C4-2B (cell line): ENCODE measurements at regions not wholly inside any gene's neighbourhood (a gene's known extent, or its start where the extent isn't known, plus 50 kb on each side); places are given as distances from the start of the nearest gene placed in this dataset.

Experiments used
- H3K27ac ChIP-seq: fragments of 450-650 bp; 2 replicates; pipeline ENCODE4 v1.5.1; 2017
- ZFX ChIP-seq: fragments of 450-650 bp; IDR thresholded peaks from 2 replicates; pipeline ENCODE4 v1.6.1; 2017
- TF ChIP-seq, protein P1 (sequence below): fragments of 450-650 bp; conservative IDR thresholded peaks from 2 replicates; pipeline ENCODE4 v1.5.1; 2017; ENCODE audit warnings: mild to moderate bottlenecking

DNA sequence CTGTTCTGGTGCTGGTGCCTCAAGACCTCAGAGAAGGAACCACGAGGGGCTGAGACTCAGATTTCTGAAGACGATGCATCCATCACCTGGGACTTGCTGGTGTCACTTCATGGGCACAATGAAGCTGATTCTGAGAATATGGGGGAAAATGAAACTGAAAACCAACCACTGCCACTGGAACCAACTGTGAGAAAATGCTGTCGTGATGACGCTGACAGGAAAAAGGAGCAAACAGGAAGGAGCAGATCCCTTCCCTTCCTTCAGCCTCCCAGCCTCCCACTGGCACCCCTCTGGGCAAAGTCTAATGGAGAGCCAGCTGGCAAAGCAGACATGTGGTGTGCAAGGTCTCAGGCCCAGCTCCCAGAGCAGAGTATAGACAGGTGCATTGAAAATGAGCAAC lies 109.7 kb downstream of the FOXI3 start:
- no peak overlapping the region for H3K27ac ChIP-seq
- TF ChIP-seq ZFX: no peak
- TF ChIP-seq, protein P1, sequence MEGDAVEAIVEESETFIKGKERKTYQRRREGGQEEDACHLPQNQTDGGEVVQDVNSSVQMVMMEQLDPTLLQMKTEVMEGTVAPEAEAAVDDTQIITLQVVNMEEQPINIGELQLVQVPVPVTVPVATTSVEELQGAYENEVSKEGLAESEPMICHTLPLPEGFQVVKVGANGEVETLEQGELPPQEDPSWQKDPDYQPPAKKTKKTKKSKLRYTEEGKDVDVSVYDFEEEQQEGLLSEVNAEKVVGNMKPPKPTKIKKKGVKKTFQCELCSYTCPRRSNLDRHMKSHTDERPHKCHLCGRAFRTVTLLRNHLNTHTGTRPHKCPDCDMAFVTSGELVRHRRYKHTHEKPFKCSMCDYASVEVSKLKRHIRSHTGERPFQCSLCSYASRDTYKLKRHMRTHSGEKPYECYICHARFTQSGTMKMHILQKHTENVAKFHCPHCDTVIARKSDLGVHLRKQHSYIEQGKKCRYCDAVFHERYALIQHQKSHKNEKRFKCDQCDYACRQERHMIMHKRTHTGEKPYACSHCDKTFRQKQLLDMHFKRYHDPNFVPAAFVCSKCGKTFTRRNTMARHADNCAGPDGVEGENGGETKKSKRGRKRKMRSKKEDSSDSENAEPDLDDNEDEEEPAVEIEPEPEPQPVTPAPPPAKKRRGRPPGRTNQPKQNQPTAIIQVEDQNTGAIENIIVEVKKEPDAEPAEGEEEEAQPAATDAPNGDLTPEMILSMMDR: no peak

DNA sequence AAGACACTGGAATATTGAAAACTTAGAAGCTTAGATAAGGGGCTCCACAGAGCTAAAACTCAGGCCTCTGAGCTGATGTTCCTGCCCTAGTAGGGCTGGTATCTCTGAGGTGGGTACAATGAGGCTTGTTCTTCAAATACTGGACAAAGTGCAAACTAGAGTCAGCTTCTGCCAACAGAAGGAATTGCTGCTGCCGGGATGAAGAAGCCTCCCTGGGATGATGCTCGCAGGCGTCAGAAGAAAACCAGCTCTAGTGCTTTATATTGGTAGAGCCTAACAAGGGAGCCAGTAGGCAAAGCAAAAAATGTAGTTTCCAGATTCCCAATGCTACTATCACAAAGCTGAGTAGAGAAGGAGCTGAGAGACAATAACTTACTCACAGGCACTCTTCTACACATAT lies 118.1 kb downstream of the FOXI3 start:
- no peak overlapping the region for H3K27ac ChIP-seq
- TF ChIP-seq, protein P1: no peak
- TF ChIP-seq ZFX: no peak

DNA sequence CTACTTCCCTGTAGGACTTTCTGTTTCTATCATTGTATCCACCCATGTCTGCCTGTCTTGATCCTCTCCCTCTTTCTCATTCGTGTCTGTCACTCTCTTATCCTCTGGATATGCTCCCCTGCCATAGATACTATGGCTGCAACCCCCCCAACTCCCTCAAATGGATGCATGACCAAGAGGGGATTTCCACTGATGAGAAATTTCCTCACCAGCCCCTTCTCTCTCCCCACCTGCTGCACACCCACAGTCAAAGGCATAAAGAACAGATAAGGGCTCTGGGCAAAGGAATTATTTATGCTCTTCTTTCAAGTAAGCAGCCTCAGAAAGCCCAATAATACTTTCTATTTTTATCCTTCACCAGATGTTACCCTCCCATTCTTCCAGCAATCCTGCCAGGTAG lies 121.3 kb downstream of the FOXI3 start:
- TF ChIP-seq ZFX: no peak
- TF ChIP-seq, protein P1: no peak
- no peak overlapping the region for H3K27ac ChIP-seq

DNA sequence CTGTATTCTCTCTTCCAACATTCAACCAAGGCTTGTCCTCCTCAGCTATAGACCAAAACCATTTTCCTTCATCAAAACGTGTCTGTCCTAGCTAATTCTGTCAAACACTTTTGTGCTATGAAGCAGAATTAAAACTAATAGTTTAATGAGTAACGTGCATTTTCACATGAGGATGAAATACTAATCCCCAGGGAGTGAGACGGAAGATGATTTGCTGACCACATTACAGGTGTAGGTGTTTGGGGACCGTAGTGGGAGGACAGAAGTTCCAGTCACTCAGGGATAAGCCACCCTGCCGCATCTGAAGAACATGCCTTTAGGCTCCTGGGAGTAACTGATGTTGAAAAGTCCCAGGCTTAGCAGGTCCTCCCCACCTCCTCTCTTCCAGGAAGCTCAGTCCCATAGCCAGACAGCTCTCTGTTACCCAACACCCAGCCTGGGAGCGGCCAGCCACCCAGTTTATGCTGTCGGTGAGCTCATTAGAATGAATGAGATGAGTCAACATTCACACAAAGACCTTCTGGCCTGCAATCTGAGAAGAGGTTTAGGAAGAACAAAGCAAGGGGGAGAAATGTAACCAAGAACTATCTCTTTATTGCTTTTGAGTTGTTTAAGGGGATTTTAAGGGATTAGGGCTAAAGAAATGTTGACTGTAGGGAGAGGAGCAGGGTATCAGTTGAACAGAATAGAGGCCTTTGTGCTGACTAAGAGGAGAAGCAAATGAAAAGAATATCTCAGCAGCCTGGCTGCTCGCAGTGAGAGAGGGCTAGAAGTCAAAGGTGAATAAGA lies 122.5 kb downstream of the FOXI3 start:
- TF ChIP-seq, protein P1: no peak
- TF ChIP-seq ZFX: no peak
- no peak overlapping the region for H3K27ac ChIP-seq

DNA sequence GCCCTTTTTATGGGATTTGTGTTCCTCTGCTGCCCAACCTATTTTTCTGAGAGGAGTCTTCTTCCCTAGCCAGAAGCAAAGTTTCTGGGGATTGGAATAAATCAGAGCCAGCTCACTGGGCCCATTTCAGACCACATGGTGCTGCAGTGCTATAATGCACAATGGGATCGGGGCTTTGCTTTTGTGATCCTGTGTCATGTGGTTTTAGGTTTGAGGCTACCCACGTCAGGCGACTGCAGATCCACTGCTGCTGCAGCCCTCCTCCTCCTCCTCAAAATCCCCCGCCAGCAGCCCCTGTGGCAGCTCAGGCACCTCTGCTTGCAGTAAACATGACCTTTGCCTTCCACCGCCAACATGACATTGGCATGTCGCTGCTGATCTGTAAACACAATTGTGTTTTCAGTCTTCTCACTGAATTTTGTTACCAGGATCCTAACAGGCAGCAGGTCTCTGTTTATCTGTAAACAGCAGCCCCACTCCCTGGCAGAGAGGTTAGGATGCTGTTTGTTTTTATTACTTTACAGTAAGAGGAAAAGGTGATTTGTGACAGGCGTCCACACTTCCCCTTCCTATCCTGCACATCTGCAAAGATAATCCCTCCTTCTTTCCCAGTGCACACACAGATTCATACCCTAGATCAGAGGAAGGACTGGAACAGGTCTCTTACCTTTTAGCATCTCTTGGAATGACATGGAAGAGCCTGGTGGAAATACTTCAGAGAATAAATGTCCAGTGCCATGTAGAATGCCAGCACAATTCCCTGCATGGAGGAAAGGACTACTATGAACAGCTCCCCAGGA lies 130.8 kb downstream of the FOXI3 start:
- H3K27ac ChIP-seq: no peak overlapping the region
- TF ChIP-seq ZFX: no peak
- TF ChIP-seq, protein P1: no peak

DNA sequence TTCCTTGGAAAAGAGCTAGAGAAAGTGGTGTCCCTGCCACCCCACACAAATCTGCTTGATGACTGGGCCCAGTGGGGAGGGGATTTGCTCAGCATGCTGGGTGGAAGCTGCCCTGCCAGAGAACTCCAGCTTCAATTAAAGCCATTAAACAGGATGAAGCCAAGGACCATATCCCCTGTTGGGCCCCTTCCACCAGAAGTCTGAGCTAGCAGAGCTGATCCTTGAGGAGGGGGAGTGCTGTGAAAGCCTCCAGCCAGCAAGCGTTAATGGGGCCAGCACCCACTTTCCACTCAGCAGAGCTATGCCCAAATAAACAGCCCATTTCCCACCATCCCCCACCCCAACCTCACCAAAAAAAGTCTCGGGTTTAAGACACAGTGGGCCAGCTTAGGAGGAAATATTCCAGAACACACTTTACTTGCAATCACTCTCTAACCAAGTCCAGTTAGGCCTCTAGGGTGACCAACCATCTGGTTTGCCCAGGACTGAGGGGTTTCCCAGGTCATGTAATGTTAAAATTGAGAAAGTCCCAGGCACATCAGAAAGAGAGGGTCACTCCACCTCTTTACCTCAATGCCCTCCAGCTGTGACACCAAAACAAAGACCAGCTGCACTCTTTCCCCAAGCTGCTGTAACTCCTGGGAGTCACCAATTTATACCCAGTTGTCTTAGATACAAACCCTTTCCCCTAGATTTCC lies 132.3 kb downstream of the FOXI3 start:
- no peak for TF ChIP-seq ZFX
- TF ChIP-seq, protein P1: no peak
- H3K27ac ChIP-seq: no peak overlapping the region

DNA sequence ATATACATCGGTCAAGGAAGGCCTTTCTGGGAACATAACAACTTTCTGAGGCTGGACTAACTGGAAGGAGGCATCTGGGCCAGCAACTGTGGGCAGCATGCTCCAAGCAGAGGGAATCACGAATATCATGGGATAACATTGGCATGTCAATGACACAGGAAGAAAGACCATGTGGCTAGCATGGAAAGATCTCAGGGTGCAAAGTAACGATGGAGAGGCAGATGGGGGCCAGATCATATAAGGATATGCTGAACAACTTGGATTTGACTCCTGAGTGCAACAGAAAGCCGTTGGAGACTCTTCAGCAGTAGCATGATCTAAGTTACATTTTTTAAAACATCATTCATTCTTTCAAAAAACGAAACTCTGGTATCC lies 133.6 kb downstream of the FOXI3 start:
- TF ChIP-seq ZFX: no peak
- TF ChIP-seq, protein P1: no peak
- no peak overlapping the region for H3K27ac ChIP-seq
